K562 (cell line): ENCODE measurements at regions not wholly inside any gene's neighbourhood (a gene's known extent, or its start where the extent isn't known, plus 50 kb on each side); places are given as distances from the start of the nearest gene placed in this dataset.

ENCODE experiments used
- ATAC-seq: fragments of 200-7000 bp; cut with Tn5 transposase; 3 replicates; pipeline ENCODE4 v1.9.1; 2020; ENCODE audit warnings: moderate library complexity
- BruUV-seq: library from RNA; stranded (reverse); fragments of 400-500 nt; replicated peaks from 2 replicates; lab custom pipeline; 2021; lab: Mats Ljungman, UMichigan
- CTCF ChIA-PET: fragments of 300-600 bp; formaldehyde crosslinking; extraction: SDS; loops from one replicate; lab custom pipeline; 2021; ENCODE audit warnings: low intra/inter-chr PET ratio; lab: Yijun Ruan, JAX
- POLR2A ChIA-PET: fragments of 300-600, 350-650 bp; sonication (Branson Sonifier 250); formaldehyde crosslinking; extraction: SDS; loops from one replicate; lab custom pipeline; 2021; ENCODE audit warnings: antibody characterized with exemption, inconsistent platforms; lab: Yijun Ruan, JAX
- DNase-seq, 4 experiments: peaks; one replicate each; pipeline versions ENCODE4 v3.0.0 to v3.0.0-alpha.2; 2011 to 2018; ENCODE audit warnings: low spot score in 3 of 4, mixed read lengths in 3 of 4; ENCODE audit errors: extremely low read depth in 1 of 4
- FAIRE-seq: peaks from 2 replicates; lab custom pipeline; 2011; peaks lifted over from hg19 to GRCh38; lab: Jason Lieb, UNC
- H2AFZ ChIP-seq: 2 replicates; pipeline ENCODE4 v1.6.0; 2011; ENCODE audit warnings: low read depth, low read length, control low read depth, inconsistent platforms
- H3K27ac ChIP-seq: fragments of 200-600 bp; 3 replicates; pipeline ENCODE4 v1.8.0; 2011; ENCODE audit warnings: low read depth, mild to moderate bottlenecking, control low read depth, inconsistent platforms, low read length, moderate library complexity, mixed read lengths; ENCODE audit errors: extremely low read depth
- H3K27me3 ChIP-seq, 2 experiments: fragments of 300-600 bp in 1 of 2; 2 replicates in 1 of 2; 3 replicates in 1 of 2; pipeline versions ENCODE4 v1.6.0 to v1.8.0; 2011; ENCODE audit warnings: inconsistent platforms in 2 of 2, low read length in 2 of 2, mild to moderate bottlenecking in 1 of 2, mixed read lengths in 1 of 2, moderate library complexity in 1 of 2; ENCODE audit not compliant: control insufficient read depth in 2 of 2, insufficient read depth in 2 of 2
- H3K36me3 ChIP-seq: fragments of 300-600 bp; 3 replicates; pipeline ENCODE4 v1.8.0; 2011; ENCODE audit warnings: mild to moderate bottlenecking, low read length, inconsistent platforms; ENCODE audit not compliant: control insufficient read depth, insufficient read depth
- H3K4me1 ChIP-seq, 2 experiments: fragments of 200-600 bp in 1 of 2; replicated peaks in 1 of 2; 2 replicates in 1 of 2; 3 replicates in 1 of 2; pipeline versions ENCODE4 v1.5.1 to v1.8.0; 2011; ENCODE audit warnings: inconsistent platforms in 2 of 2, low read length in 2 of 2, mild to moderate bottlenecking in 1 of 2, mixed read lengths in 1 of 2, moderate library complexity in 1 of 2; ENCODE audit not compliant: control insufficient read depth in 2 of 2, insufficient read depth in 2 of 2
- H3K4me2 ChIP-seq: 2 replicates; pipeline ENCODE4 v1.6.1; 2011; ENCODE audit warnings: low read length, control low read depth, inconsistent platforms, mixed read lengths; ENCODE audit not compliant: insufficient read depth
- H3K4me3 ChIP-seq: fragments of 200-600 bp; sonication (generic), shearing (Covaris generic); 2 replicates; pipeline ENCODE4 v1.5.1; 2016; ENCODE audit warnings: control low read depth, inconsistent platforms
- H3K79me2 ChIP-seq: fragments of 200-600 bp; 3 replicates; pipeline ENCODE4 v1.8.0; 2011; ENCODE audit warnings: low read length, inconsistent platforms; ENCODE audit not compliant: control insufficient read depth, insufficient read depth
- H3K9ac ChIP-seq, 2 experiments: 2 replicates each; pipeline versions ENCODE4 v1.6.0 to v1.6.1; 2011; ENCODE audit warnings: low read depth in 2 of 2, low read length in 2 of 2, control low read depth in 1 of 2, inconsistent platforms in 1 of 2, mild to moderate bottlenecking in 1 of 2, mixed read lengths in 1 of 2; ENCODE audit not compliant: insufficient read depth in 1 of 2
- H3K9me1 ChIP-seq: one replicate; pipeline ENCODE4 v1.6.0; 2011; ENCODE audit warnings: inconsistent platforms, mild to moderate bottlenecking, low read length, moderate library complexity; ENCODE audit not compliant: control insufficient read depth, insufficient read depth
- H3K9me3 ChIP-seq: replicated peaks from 2 replicates; pipeline ENCODE4 v1.5.1; 2011; ENCODE audit warnings: low read depth, low read length, inconsistent platforms; ENCODE audit not compliant: control insufficient read depth, insufficient read depth
- H4K20me1 ChIP-seq: replicated peaks from 2 replicates; pipeline ENCODE4 v1.6.1; 2011; ENCODE audit warnings: low read length, inconsistent platforms, mixed read lengths; ENCODE audit not compliant: control insufficient read depth, insufficient read depth
- ASH1L ChIP-seq: fragments of 450-650 bp; IDR thresholded peaks from 2 replicates; pipeline ENCODE4 v1.6.1; 2018; ENCODE audit warnings: borderline replicate concordance, mild to moderate bottlenecking, low read depth; ENCODE audit not compliant: partially characterized antibody
- DPF2 ChIP-seq: fragments of 450-650 bp; IDR thresholded peaks from 2 replicates; pipeline ENCODE4 v1.6.1; 2016
- MIER1 ChIP-seq: fragments of 450-650 bp; IDR thresholded peaks from 2 replicates; pipeline ENCODE4 v1.6.1; 2016; ENCODE audit warnings: antibody characterized with exemption, mild to moderate bottlenecking, low read depth
- RBM34 ChIP-seq: fragments of 200-400 bp; formaldehyde crosslinking; IDR thresholded peaks from 2 replicates; pipeline ENCODE4 v1.6.1; 2018; ENCODE audit warnings: low read length, borderline replicate concordance; ENCODE audit not compliant: insufficient read depth
- ZNF282 ChIP-seq: sonication (generic); formaldehyde crosslinking; IDR thresholded peaks from 2 replicates; pipeline ENCODE4 v1.8.1; 2023; ENCODE audit warnings: missing genetic modification reagents
- ZNF57 ChIP-seq: fragments of 450-650 bp; formaldehyde crosslinking; IDR thresholded peaks from 2 replicates; pipeline ENCODE4 v1.4.0; 2020; ENCODE audit warnings: mild to moderate bottlenecking, moderate library complexity
- ZNF764 ChIP-seq: fragments of 250-450 bp; sonication (Bioruptor Pico); IDR thresholded peaks from 2 replicates; pipeline ENCODE4 v1.4.0; 2020; ENCODE audit warnings: low read depth, mild to moderate bottlenecking, moderate library complexity
- WGBS: fragments of 100-300 bp; shearing (Covaris generic); methylation state at CpG from one replicate; pipeline ENCODE4 v1.1.6; 2016; ENCODE audit warnings: low coverage, mixed read lengths; ENCODE audit not compliant: insufficient coverage; ENCODE audit errors: missing lambda C conversion rate; 5-methylcytosine and 5-hydroxymethylcytosine counted together
- in situ Hi-C: fragments of 300-500 bp; cut with MboI; formaldehyde crosslinking; loops from 4 replicates; pipeline ENCODE4 v1.15.0; 2018; ENCODE audit warnings: inconsistent platforms, mixed read lengths
- intact Hi-C: fragments of 100-400 bp; cut with micrococcal nuclease; formaldehyde crosslinking; loops from 2 replicates; pipeline ENCODE4 v1.14.2; 2022
- TF ChIP-seq, protein P1 (sequence below): fragments of 250-450 bp; sonication (Bioruptor Pico); IDR thresholded peaks from 2 replicates; pipeline ENCODE4 v1.5.0; 2021
- TF ChIP-seq, protein P2 (sequence below): fragments of 450-650 bp; formaldehyde crosslinking; conservative IDR thresholded peaks from 2 replicates; pipeline ENCODE4 v1.4.0; 2022; ENCODE audit warnings: mild to moderate bottlenecking, missing genetic modification characterization
- TF ChIP-seq, protein P3 (sequence below): sonication (generic); formaldehyde crosslinking; IDR thresholded peaks from 2 replicates; pipeline ENCODE4 v1.8.0; 2022; ENCODE audit warnings: mild to moderate bottlenecking, missing genetic modification reagents
- TF ChIP-seq, protein P4 (sequence below): fragments of 450-650 bp; IDR thresholded peaks from 2 replicates; pipeline ENCODE4 v1.6.1; 2016

DNA sequence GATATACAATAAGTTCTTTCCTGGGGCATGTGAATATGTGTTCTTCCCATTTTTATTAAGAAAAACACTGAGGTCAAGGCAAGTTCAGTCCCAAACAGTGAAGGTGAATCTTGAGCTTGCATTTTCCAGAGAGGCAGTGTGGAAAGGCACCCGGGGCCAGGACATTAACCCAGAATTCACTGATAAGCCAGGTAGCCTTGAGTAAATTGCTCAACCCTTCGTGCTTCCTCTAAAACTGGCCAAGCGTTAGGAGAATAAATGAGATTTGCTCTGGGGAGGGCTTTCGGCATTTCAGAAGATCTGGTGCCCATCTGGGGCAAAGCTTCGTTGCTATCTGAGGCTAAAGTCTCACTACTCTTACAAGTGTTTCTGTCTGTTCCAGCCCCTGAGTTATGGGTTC, 57.1 kb upstream of the KAZN start:
- WGBS, result 14% methylated on average over 5 of the region's 5 CpGs

More for the DNA sequence above, 57.1 kb upstream of the KAZN start:
- no TSS peak for BruUV-seq
- POLR2A ChIA-PET, result interaction anchor here (0.6 kb wide), 1 partner anchor 908 kb away, joined by 3 read pairs; no protein-coding TSS in a partner anchor
- Histone ChIP-seq H3K9me1 (no peaks in the 10 kb centered on the region), H3K4me2 (no peak overlapping the region), H4K20me1 (no peaks in the 10 kb centered on the region), H3K27ac (no peak overlapping the region), H3K36me3 (no peaks in the 10 kb centered on the region), H3K79me2 (no peaks in the 10 kb centered on the region), H3K9ac (no peak overlapping the region), H3K4me3 (no peak overlapping the region), H2AFZ (no peak overlapping the region), H3K27me3 (peaks cover 0 to 8% of the 10 kb centered on the region in 2 experiments; a peak in 3 of 5 replicates), H3K4me1 (peaks cover 0 to 15% of the 10 kb centered on the region in 2 experiments; a peak in 4 of 5 replicates), H3K9me3 (peaks cover 9% of the 10 kb centered on the region)
- TF ChIP-seq ZNF57 (CRISPR knock-in tag) (no peak), RBM34 (no peak), DPF2 (no peak), MIER1 (no peak), ASH1L (no peak), ZNF282 (CRISPR knock-in tag) (no peak), ZNF764 (CRISPR knock-in tag) (no peak)
- TF ChIP-seq, protein P1, sequence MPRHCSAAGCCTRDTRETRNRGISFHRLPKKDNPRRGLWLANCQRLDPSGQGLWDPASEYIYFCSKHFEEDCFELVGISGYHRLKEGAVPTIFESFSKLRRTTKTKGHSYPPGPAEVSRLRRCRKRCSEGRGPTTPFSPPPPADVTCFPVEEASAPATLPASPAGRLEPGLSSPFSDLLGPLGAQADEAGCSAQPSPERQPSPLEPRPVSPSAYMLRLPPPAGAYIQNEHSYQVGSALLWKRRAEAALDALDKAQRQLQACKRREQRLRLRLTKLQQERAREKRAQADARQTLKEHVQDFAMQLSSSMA (CRISPR knock-in tag), result no peak
- TF ChIP-seq, protein P2, sequence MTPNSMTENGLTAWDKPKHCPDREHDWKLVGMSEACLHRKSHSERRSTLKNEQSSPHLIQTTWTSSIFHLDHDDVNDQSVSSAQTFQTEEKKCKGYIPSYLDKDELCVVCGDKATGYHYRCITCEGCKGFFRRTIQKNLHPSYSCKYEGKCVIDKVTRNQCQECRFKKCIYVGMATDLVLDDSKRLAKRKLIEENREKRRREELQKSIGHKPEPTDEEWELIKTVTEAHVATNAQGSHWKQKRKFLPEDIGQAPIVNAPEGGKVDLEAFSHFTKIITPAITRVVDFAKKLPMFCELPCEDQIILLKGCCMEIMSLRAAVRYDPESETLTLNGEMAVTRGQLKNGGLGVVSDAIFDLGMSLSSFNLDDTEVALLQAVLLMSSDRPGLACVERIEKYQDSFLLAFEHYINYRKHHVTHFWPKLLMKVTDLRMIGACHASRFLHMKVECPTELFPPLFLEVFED (CRISPR knock-in tag), result no peak
- TF ChIP-seq, protein P3, sequence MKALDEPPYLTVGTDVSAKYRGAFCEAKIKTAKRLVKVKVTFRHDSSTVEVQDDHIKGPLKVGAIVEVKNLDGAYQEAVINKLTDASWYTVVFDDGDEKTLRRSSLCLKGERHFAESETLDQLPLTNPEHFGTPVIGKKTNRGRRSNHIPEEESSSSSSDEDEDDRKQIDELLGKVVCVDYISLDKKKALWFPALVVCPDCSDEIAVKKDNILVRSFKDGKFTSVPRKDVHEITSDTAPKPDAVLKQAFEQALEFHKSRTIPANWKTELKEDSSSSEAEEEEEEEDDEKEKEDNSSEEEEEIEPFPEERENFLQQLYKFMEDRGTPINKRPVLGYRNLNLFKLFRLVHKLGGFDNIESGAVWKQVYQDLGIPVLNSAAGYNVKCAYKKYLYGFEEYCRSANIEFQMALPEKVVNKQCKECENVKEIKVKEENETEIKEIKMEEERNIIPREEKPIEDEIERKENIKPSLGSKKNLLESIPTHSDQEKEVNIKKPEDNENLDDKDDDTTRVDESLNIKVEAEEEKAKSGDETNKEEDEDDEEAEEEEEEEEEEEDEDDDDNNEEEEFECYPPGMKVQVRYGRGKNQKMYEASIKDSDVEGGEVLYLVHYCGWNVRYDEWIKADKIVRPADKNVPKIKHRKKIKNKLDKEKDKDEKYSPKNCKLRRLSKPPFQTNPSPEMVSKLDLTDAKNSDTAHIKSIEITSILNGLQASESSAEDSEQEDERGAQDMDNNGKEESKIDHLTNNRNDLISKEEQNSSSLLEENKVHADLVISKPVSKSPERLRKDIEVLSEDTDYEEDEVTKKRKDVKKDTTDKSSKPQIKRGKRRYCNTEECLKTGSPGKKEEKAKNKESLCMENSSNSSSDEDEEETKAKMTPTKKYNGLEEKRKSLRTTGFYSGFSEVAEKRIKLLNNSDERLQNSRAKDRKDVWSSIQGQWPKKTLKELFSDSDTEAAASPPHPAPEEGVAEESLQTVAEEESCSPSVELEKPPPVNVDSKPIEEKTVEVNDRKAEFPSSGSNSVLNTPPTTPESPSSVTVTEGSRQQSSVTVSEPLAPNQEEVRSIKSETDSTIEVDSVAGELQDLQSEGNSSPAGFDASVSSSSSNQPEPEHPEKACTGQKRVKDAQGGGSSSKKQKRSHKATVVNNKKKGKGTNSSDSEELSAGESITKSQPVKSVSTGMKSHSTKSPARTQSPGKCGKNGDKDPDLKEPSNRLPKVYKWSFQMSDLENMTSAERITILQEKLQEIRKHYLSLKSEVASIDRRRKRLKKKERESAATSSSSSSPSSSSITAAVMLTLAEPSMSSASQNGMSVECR (CRISPR knock-in tag), result no peak
- TF ChIP-seq, protein P4, sequence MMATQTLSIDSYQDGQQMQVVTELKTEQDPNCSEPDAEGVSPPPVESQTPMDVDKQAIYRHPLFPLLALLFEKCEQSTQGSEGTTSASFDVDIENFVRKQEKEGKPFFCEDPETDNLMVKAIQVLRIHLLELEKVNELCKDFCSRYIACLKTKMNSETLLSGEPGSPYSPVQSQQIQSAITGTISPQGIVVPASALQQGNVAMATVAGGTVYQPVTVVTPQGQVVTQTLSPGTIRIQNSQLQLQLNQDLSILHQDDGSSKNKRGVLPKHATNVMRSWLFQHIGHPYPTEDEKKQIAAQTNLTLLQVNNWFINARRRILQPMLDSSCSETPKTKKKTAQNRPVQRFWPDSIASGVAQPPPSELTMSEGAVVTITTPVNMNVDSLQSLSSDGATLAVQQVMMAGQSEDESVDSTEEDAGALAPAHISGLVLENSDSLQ, result no peak
- FAIRE-seq, result no peak
- no peak for DNase-seq
- in situ Hi-C loops (no loop called here), intact Hi-C loops (no loop called here)
- CTCF ChIA-PET, result no interaction called here
- ATAC-seq, result no peak
